Suprapubic skin (tissue), 4 donors: ENCODE measurements at regions not wholly inside any gene's neighbourhood (a gene's known extent, or its start where the extent isn't known, plus 50 kb on each side); places are given as distances from the start of the nearest gene placed in this dataset.

ENCODE experiments used
- DNase-seq, 2 donors: peaks; one replicate each; pipeline ENCODE4 v3.0.0-alpha.2; 2019; ENCODE audit warnings: low spot score in 2 of 2
- H3K27ac ChIP-seq: fragments of 200-600 bp; sonication (generic); one replicate; pipeline ENCODE4 v1.5.1; 2019
- H3K27me3 ChIP-seq: fragments of 200-600 bp; sonication (generic); one replicate; pipeline ENCODE4 v1.5.1; 2019
- H3K36me3 ChIP-seq: fragments of 200-600 bp; sonication (generic); one replicate; pipeline ENCODE4 v1.5.1; 2019
- H3K4me1 ChIP-seq: fragments of 200-600 bp; sonication (generic); one replicate; pipeline ENCODE4 v1.5.1; 2019
- H3K4me3 ChIP-seq: fragments of 200-600 bp; sonication (generic); one replicate; pipeline ENCODE4 v1.5.1; 2019; ENCODE audit warnings: mild to moderate bottlenecking
- H3K9me3 ChIP-seq: fragments of 200-600 bp; sonication (generic); one replicate; pipeline ENCODE4 v1.5.1; 2019
- EP300 ChIP-seq: sonication (generic); formaldehyde crosslinking; IDR thresholded peaks from one replicate; pipeline ENCODE4 v1.6.1; 2017; ENCODE audit warnings: antibody characterized with exemption
- POLR2A ChIP-seq, 2 donors: fragments of 450-650 bp; IDR thresholded peaks; one replicate each; pipeline ENCODE4 v1.6.1; 2017; ENCODE audit warnings: antibody characterized with exemption in 2 of 2, mild to moderate bottlenecking in 2 of 2, moderate library complexity in 2 of 2
- POLR2AphosphoS5 ChIP-seq, 3 donors: sonication (generic); formaldehyde crosslinking; IDR thresholded peaks; one replicate each; pipeline ENCODE4 v1.6.1; 2017; ENCODE audit warnings: antibody characterized with exemption in 3 of 3
- WGBS: methylation state at CpG from one replicate; pipeline ENCODE4 v1.1.5; 2018; 5-methylcytosine and 5-hydroxymethylcytosine counted together
- TF ChIP-seq, protein P1 (sequence below), 2 donors: fragments of 200-600 bp in 1 of 2; fragments of 450-650 bp in 1 of 2; sonication (generic) in 1 of 2; IDR thresholded peaks; one replicate each; pipeline ENCODE4 v1.5.1; 2016 to 2019; ENCODE audit warnings: antibody characterized with exemption in 2 of 2, mild to moderate bottlenecking in 1 of 2, moderate library complexity in 1 of 2

- Histone ChIP-seq H3K9me3 (no peaks in the 10 kb centered on the region), H3K27me3 (no peaks in the 10 kb centered on the region), H3K4me1 (no peaks in the 10 kb centered on the region), H3K27ac (no peak overlapping the region), H3K4me3 (no peak overlapping the region), H3K36me3 (no peaks in the 10 kb centered on the region)
- no peak for TF ChIP-seq EP300
- no peak for TF ChIP-seq POLR2AphosphoS5 (IDR thresholded peaks at IDR 0.05)
- no peak for TF ChIP-seq POLR2A (IDR thresholded peaks at IDR 0.05)
- TF ChIP-seq, protein P1, sequence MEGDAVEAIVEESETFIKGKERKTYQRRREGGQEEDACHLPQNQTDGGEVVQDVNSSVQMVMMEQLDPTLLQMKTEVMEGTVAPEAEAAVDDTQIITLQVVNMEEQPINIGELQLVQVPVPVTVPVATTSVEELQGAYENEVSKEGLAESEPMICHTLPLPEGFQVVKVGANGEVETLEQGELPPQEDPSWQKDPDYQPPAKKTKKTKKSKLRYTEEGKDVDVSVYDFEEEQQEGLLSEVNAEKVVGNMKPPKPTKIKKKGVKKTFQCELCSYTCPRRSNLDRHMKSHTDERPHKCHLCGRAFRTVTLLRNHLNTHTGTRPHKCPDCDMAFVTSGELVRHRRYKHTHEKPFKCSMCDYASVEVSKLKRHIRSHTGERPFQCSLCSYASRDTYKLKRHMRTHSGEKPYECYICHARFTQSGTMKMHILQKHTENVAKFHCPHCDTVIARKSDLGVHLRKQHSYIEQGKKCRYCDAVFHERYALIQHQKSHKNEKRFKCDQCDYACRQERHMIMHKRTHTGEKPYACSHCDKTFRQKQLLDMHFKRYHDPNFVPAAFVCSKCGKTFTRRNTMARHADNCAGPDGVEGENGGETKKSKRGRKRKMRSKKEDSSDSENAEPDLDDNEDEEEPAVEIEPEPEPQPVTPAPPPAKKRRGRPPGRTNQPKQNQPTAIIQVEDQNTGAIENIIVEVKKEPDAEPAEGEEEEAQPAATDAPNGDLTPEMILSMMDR (IDR thresholded peaks at IDR 0.05) = no peak
- no peak for DNase-seq
- WGBS = 63% methylated on average over 3 of the region's 3 CpGs
Observed at GRCh38 chr3:88775026-88775690, 332.3 kb upstream of the EPHA3 start.

- H3K27ac ChIP-seq = no peak overlapping the region
- no peak for DNase-seq
- no peak overlapping the region for H3K4me3 ChIP-seq
- H3K4me1 ChIP-seq = no peaks in the 10 kb centered on the region
- H3K36me3 ChIP-seq = no peaks in the 10 kb centered on the region
- no peaks in the 10 kb centered on the region for H3K9me3 ChIP-seq
- no peak for TF ChIP-seq POLR2A (IDR thresholded peaks at IDR 0.05)
- TF ChIP-seq POLR2AphosphoS5 (IDR thresholded peaks at IDR 0.05) = no peak
- TF ChIP-seq EP300 = no peak
- TF ChIP-seq, protein P1 (IDR thresholded peaks at IDR 0.05) = no peak
- 67% methylated on average over 1 of the region's 1 CpG for WGBS
- no peaks in the 10 kb centered on the region for H3K27me3 ChIP-seq
Observed at GRCh38 chr3:88779482-88779881, 327.9 kb upstream of the EPHA3 start.

DNA sequence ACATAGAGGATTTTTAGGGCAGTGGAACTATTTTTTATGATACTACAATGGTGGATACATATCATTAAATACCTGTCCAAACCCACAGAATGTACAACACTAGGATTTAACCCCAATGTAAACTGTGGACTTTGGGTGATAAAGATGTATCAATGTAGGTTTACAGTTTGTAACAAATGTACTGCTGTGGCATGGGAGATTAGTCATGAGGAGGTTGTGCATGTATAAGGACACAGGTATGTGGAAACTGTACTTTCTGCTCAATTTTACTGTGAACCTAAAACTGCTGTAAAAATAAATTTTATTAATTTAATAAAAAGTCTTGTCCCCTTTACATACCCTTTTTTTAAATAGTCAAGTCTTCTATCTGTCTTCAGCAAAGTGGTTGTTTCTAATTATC is 322.5 kb upstream of the EPHA3 start:
- Histone ChIP-seq H3K27ac (no peak overlapping the region), H3K36me3 (no peaks in the 10 kb centered on the region), H3K4me1 (no peaks in the 10 kb centered on the region), H3K4me3 (no peak overlapping the region), H3K27me3 (no peaks in the 10 kb centered on the region), H3K9me3 (peaks cover 5% of the 10 kb centered on the region)
- no peak for DNase-seq
- no peak for TF ChIP-seq POLR2AphosphoS5 (IDR thresholded peaks at IDR 0.05)
- TF ChIP-seq, protein P1 (IDR thresholded peaks at IDR 0.05) = no peak
- TF ChIP-seq POLR2A (IDR thresholded peaks at IDR 0.05) = no peak
- no peak for TF ChIP-seq EP300

- H3K9me3 ChIP-seq = peaks cover 5% of the 10 kb centered on the region
- DNase-seq = no peak
- no peaks in the 10 kb centered on the region for H3K4me1 ChIP-seq
- no peaks in the 10 kb centered on the region for H3K36me3 ChIP-seq
- H3K27me3 ChIP-seq = no peaks in the 10 kb centered on the region
- no peak overlapping the region for H3K27ac ChIP-seq
- no peak overlapping the region for H3K4me3 ChIP-seq
- TF ChIP-seq EP300 (no peak), POLR2AphosphoS5 (IDR thresholded peaks at IDR 0.05) (no peak), POLR2A (IDR thresholded peaks at IDR 0.05) (no peak)
- TF ChIP-seq, protein P1 (IDR thresholded peaks at IDR 0.05) = no peak
Observed at GRCh38 chr3:88785841-88786240, 321.6 kb upstream of the EPHA3 start.

DNA sequence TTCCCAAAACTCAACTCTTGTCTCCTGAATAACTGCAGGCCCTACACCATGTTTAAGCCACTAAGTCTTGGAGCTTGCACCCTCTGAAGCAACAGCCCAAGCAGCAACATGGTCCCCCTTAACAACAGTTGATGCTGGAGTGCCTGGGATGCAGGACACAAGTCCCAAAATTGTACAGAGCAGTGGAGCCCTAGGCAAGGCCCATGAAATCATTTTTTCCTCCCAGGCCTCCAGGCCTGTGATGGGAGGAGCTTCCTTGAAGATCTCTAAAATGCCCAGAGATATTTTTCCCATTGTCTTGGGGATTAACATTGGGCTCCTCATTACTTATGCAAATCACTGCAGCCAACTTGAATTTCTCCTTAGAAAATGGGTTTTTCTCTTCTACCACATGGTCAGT is 311.9 kb upstream of the EPHA3 start:
- H3K4me3 ChIP-seq = no peak overlapping the region
- no peaks in the 10 kb centered on the region for H3K27me3 ChIP-seq
- H3K36me3 ChIP-seq = no peaks in the 10 kb centered on the region
- TF ChIP-seq, protein P1 (IDR thresholded peaks at IDR 0.05) = no peak
- TF ChIP-seq EP300 (no peak), POLR2AphosphoS5 (IDR thresholded peaks at IDR 0.05) (no peak), POLR2A (IDR thresholded peaks at IDR 0.05) (no peak)
- no peaks in the 10 kb centered on the region for H3K4me1 ChIP-seq
- no peak for DNase-seq
- H3K27ac ChIP-seq = no peak overlapping the region
- H3K9me3 ChIP-seq = peaks cover 16% of the 10 kb centered on the region
